Right renal pelvis (tissue), 4 donors: ENCODE measurements at regions not wholly inside any gene's neighbourhood (a gene's known extent, or its start where the extent isn't known, plus 50 kb on each side); places are given as distances from the start of the nearest gene placed in this dataset.
"Not testable (repeated sequence)": the region's sequence is repeated elsewhere in the genome, so short reads cannot be mapped to it uniquely, and the experiment has no call there.

ENCODE experiments used
- DNase-seq, 4 donors: peaks; one replicate each; pipeline ENCODE4 v3.0.0-alpha.2; 2013; ENCODE audit warnings: low read depth in 4 of 4, low spot score in 3 of 4, missing footprints in 1 of 4

DNA sequence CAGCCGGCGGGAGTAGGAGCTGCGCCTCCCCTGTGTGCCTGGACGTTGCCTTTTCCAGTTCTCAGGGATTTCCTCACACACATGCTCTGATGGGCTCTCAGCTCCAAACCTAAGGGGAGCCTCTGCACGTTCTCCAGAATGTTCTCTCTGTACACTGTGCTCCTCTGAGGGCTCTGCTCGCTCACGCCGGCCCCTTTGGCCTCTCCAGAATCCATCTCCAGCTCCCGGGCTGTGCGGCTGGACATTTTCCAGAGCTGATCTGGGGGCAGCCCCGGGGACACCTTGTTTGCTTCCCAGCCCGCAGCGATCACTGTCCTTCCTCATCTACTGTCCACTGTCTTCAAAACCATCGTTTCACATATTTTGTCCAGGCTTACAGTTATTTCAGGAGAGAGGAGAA is 245.4 kb upstream of the HDAC4 start:
- no peak for DNase-seq

- not testable (repeated sequence) for DNase-seq
Measured at GRCh38 chr2:239644594-239644993, 243.8 kb upstream of the HDAC4 start.

GRCh38 chr2:239644011-239644410 is 243.2 kb upstream of the HDAC4 start:
- DNase-seq, result peak in 1 of 4 donors; percentile 5

GRCh38 chr2:239642406-239643004 is 241.7 kb upstream of the HDAC4 start:
- no peak for DNase-seq

- DNase-seq, result not testable (repeated sequence)
Measured at GRCh38 chr2:239641904-239642303, 241.1 kb upstream of the HDAC4 start.

- no peak for DNase-seq
Measured at GRCh38 chr2:239640676-239641578, 240.1 kb upstream of the HDAC4 start.

DNA sequence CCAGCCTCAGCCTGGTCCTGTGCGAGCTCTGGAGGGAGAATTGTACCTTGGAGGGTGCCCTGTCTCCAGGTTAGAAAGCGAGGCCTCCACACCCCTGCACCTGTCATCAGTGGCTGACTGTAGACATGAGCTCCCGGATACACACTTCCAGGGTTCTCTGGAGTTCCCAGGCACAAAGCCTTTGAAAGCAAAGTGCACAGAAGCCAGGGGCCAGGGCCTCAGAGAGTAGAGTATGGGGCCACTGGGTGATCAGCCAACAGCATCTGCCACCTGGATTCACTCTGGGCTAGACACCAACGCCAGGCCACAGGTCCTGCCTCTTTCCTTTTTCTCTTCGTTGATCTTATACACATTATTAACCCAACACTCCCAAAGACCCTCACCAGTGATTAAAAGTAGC is 239.4 kb upstream of the HDAC4 start:
- no peak for DNase-seq

- DNase-seq, result no peak
Measured at GRCh38 chr2:239639421-239640185, 238.8 kb upstream of the HDAC4 start.

- DNase-seq, result no peak
Measured at GRCh38 chr2:239638376-239638775, 237.6 kb upstream of the HDAC4 start.

DNA sequence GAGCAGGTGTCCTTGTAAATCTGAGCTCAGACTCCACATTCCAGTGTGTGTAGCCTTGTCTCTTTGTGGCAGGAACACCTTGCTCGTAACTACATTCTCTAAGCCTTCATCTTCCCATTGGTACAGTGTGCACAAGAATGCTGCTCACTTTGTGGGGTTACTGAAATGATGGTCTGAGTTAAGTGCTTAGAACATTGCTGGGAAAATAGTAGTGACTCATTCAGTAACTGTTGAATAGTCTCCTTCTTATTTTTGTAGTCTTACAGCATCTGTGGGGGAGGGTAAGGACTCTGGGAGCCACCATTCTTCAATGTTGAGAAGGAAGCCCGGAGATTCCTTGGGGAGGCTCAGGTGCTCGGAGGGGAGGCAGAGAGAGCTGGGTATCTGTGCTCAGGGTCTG is 236.0 kb upstream of the HDAC4 start:
- no peak for DNase-seq

- DNase-seq, result no peak
Measured at GRCh38 chr2:239634769-239635168, 233.9 kb upstream of the HDAC4 start.

- DNase-seq, result no peak
Measured at GRCh38 chr2:239630618-239631286, 229.9 kb upstream of the HDAC4 start.

GRCh38 chr2:239629926-239630617 is 229.3 kb upstream of the HDAC4 start:
- DNase-seq, result no peak

- DNase-seq, result no peak
Measured at GRCh38 chr2:239626961-239627592, 226.3 kb upstream of the HDAC4 start.

GRCh38 chr2:239625971-239626734 is 225.3 kb upstream of the HDAC4 start:
- DNase-seq, result no peak

DNA sequence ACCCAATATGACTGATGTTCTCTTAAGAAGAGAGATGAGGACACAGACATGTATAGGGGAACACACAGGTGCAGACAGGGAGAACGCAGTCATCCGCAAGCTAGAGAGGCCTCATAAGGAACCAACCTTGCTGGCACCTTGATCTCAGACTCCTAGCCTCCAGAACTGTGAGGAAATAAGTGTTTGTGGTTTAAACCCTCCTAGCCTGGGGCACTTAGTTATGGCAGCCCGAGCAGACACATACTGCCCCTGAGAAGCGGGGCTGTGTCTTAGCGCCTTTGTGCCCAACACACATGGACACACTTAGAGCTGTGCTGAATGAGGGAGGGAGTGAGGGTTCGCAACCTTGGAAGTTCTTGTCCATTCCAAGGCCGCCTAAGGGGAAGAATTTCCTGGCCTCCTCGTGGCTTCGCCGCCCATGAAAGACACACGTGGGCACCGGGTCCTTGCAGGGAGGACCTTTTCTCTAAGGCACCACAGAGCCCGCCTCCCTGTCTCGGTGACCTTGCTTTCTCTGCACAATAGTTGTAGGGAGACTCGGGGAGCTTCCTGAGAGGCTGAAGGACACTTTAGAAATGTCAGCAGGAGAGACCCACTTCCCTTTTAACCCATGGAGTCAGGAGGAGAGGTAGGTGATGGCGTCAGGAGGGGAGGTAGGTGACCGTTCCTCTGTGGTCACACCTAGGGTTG is 224.5 kb upstream of the HDAC4 start:
- no peak for DNase-seq

DNA sequence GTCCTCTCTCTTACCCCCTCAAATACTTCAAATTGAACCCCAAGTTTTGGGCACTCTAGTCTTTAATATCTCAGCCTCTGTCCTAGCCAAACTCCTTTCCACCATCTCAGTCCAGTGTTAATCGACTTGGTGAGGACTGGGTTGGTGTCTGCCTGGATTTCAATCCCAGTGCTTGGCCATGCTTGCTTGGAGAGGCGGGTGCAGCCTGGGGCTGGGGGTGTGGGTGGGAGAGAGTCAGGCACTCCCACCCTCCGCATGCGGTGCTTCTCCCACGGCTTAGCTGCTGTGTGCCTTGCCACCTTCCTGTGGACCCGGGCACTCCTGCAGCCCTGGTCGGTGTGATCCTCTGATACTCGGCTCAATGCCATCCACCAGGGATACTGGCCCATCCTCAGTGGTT is 220.8 kb upstream of the HDAC4 start:
- no peak for DNase-seq

GRCh38 chr2:239619369-239619768 is 218.5 kb upstream of the HDAC4 start:
- no peak for DNase-seq
